GM18508 (cell line): ENCODE measurements at regions not wholly inside any gene's neighbourhood (a gene's known extent, or its start where the extent isn't known, plus 50 kb on each side); places are given as distances from the start of the nearest gene placed in this dataset.

Source experiments
- ATAC-seq: cut with Tn5 transposase; IDR thresholded peaks from one replicate; pipeline ENCODE4 v1.9.1; 2021; ENCODE audit warnings: moderate number of reproducible peaks; ENCODE audit not compliant: insufficient read depth, unreplicated experiment

DNA sequence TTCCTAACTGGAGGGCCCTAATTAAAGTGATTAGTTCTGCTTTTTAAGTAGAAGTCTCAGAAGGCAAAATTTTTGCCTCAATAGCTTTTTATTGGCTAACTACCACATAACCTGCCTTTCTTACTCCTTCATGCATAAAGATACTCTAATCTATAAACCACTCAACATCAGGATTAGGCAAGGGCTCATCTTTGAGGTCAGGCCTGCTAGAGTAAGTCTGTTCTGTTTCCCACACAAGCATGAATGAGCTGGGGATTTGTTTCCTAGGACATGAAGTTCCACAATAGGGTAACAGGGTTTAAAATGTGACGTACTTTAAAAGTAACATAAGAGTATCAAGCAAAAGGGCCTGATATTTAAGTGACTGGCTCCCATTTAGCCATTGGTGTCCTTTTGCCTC, 522.7 kb upstream of the TYRP1 start:
- no peak for ATAC-seq

DNA sequence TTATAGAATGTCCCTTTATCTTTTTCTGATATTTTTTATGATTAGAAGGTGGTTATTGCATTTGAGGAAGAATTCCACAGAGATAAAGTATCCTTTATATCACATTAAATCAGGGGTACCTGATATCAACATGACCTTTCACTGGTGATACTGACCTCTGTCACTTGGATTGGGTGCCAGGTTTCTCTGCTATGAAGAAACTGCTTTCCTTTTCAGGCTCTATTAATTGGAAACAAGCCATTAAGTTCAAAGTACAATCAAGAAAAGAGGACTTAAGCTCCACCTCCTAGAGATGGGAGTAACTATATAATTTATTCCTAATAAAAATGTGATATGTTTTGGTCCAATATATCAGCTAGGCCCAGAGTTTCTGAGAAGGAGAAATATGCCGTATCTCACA, 514.6 kb upstream of the TYRP1 start:
- no peak for ATAC-seq

DNA sequence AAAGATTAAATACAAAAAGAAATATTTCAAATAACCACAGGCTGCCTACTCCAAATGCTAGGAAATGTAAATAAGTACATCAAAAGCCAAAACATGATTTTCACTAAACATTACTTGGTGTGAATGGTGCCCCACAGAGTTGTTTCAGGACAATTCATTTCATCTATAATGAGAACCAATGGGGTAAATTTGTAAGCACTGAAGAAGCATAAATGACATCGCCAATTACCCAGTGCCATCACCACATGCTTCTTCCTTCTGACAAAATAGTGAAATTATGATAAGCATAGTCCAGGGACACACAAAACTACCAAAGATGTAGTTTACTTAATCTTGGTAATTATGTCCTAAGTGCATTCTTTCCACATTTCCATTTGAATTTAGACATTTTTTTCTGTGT, 510.4 kb upstream of the TYRP1 start:
- ATAC-seq = no peak

DNA sequence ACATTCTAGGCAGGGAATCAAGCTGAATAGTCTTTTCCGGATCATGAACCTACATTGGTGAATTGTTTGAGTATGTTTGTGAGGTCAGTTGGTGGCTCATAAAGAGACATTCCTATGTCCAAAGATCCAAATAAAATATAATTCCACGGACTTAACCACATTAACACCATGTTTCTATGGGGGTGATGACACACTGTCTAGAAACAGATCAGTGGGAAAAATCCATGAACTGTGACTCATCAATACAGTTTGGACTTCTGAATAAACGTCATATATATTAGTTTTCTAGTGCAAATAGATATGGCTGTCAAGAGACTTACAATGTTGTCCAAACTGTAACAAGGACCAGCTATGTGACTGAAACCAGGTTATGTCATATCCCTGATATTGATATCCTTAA, 509.9 kb upstream of the TYRP1 start:
- ATAC-seq = no peak

DNA sequence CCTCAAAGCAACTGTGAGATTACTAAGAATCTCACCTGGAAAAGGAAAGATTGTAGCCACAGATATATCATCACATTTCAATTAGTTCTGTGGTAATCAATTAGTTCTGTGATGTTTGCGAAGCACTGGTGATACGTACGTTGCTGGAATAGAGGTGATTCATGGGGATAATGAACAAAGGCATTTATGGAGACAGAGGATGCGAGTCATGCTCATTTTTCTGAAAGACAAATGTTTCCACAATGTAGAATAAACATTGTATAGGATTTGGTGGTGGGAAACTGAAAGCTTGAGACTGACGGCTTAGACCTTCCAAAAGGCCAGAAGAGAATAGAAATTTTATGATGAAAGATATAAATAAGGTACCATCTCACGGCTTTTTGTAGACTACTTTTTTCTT, 507.3 kb upstream of the TYRP1 start:
- ATAC-seq = no peak

DNA sequence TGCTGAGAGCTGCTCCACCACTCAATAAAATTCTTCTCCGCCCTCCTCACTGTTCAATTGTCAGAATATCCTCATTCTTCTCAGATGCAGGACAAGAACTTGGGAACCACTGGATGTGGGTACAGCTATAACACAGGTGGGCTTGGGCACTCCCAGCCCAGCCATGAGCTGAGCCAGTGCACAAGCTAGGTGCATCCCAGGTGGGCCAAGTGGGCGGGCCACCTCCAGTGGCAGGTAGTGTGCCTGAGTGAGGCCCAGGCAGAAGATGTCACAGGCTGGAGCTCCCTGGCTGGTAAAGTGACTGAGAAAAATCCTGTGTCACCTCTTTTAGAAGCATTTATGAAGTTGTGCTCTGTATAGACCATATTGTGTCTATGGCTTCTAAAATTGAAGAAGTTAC, 501.6 kb upstream of the TYRP1 start:
- ATAC-seq = no peak

DNA sequence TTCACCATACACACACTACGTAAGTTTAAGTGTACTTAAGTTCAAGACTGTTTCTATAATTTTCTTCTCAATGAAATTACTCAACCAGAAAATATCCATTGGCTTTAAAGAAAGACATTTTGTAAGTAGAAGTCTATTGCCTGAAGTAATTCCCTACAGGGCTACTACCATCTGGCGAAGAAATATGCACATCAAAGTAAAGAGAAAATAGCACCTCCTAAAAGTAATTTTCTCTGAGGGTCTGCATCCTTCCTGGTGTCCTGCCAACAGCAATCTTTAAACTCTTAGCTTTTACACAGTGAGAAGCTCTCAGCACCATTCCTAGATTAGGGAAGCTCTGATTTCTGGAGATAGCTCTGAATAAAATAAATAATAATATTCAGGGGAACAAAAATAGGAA, 498.5 kb upstream of the TYRP1 start:
- ATAC-seq = no peak

DNA sequence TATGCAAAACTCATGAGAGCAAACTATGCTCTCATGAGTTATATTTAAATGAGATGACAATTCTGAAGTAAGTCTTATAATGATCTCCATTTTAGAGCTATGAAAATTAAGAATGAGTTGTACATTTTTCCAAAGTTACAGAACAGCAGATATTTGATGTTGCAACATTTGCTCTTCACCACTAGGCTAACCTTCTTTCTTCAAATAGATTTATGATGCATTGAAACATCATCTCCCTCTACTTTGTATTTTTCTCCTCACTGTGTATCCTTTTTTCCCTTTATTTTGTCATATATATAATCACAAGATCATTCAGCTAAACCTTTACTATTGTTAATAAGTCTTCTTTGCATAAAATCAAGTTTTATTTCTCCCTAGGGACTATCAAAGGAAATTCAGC, 497.7 kb upstream of the TYRP1 start:
- ATAC-seq = no peak

DNA sequence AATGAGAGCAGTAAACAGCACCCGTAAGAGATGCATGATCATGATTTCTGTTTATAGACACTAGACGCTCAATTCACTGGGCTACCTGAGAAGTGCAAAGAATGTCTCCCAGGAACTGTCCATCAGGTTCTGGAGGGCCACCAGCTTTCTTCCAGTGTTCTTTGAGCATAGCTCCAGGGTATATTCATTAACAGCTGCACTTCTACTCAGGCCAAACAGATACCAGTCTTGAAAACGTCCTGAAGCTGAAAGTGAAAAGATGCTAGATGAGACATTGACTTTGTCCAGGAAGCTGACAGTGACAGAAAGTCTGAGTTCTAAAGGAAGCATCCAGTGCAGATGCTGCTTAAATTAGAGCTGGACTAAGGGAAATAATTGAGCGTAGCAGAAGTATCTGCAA, 488.7 kb upstream of the TYRP1 start:
- no peak for ATAC-seq

DNA sequence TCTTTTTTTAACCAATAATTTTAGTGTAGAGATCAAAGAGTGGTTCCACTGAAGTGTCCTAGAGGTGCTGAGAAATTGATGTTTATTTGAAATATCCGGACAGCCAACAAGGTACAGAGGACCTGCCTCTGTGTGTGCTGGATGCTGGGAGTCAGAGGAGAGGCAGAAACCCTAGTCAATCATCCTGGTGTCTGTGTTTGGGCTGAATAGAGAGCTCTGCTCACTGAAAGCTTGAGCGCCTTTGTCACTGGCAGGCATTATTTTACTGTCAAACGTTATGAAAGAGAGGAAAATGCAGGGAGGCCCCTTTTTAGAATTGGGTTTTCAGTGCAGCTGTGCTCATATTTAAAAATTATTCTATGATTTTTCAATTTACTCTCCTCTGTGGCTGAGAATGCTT, 480.3 kb upstream of the TYRP1 start:
- no peak for ATAC-seq

DNA sequence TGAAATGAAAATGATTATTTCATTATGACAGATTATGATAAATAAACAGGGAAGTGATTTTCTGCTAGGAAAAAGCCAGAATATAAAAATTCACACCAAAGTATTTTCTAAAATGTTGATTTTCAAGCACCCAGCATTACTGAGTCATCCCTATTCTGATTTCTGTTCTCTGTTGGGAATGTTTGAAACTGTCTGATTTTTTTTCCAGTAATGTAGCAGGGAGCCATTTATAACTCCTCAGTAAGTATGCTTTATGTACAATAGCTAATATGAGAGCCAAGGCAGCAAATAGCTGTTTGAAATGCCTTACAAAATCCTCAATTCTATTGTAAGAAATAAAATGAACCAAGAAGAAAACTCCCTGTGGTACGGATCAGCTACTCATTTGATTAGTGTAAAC, 471.7 kb upstream of the TYRP1 start:
- ATAC-seq = no peak

DNA sequence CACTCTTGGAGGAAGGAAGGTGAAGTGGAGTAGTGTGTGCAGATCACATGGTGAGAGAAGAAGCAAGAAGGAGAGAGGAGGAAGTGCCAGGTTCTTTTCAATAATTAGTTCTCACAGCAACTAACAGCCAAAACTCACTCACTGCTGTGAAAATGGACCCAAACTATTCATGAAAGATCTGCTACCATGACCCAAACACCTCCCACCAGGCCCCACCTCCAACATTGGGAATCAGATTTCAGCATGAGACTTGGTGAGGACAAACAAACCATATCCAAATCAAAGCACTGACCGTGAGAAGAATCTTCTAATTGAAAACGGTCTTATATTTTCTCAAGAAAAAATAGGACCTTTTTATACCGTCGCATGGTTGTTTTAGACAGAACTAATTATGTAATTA, 468.7 kb upstream of the TYRP1 start:
- ATAC-seq = no peak

DNA sequence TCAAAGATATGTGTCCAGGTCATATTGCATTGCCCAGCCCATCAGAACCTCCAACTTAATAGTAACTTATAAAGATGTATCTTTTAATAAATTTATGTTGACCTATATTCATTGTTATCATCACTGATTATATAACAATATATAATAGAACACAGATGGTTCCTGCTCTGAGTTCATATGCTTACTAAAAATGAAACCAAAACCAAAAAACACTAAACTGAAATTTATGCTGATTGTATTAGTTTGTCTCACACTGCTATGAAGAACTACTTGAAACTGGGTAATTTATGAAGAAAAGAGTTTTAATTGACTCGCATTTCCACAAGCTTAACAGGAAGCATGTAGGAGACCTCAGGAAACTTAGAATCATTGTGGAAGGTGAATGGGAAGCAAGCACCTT, 462.5 kb upstream of the TYRP1 start:
- ATAC-seq = no peak

DNA sequence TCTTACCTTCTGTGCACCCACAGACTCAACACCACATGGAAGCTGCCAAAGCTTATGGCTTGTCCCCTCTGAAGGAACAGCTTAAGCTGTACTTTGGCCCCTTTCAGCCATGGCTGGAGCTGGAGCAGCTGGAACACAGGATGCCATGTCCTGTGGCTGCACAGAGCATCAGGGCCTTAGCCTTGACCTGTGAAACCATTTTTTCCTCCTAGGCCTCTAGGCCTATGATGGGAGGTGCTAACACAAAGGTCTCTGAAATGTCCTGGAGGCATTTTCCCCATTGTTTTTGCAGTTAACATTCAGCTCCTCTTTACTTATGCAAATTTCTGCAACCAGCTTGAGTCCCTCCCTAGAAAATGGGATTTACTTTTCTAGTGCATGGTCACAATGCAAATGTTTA, 461.4 kb upstream of the TYRP1 start:
- no peak for ATAC-seq

DNA sequence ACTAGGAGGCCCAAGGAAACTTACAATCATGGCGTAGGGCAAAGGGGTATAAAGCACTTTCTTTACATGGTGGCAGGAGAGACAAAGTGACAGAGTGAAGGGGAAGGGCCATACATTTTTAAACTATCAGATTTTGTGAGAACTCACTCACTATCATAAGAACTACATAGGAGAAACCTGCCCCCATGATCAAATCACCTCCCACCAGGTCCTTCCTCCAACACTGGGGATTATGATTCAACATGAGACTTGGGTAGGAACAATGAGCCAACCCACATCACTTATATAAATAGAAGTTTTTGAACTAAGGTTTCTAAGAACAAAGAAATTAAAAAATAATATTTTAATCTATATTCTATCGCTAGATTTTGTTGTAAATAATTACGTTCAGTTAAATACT, 460.3 kb upstream of the TYRP1 start:
- ATAC-seq = no peak

DNA sequence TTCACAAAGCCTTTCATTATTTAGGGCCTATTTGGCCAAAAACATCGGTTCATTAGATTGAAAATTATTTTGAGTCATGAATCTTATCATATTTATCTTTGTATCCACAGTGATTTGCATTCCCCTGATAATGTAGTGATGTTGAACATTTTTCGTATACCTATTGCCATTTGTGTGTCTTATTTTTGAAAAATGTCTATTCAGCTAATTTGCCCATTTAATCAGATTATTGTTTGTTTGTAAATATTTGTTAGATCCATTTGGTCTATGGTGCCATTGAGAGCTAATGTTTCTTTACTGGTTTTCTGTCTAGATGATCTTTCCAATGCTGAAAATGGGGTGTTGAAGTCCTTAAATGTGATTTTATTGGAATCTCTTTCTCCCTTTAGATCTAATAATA, 439.2 kb upstream of the TYRP1 start:
- ATAC-seq = no peak

DNA sequence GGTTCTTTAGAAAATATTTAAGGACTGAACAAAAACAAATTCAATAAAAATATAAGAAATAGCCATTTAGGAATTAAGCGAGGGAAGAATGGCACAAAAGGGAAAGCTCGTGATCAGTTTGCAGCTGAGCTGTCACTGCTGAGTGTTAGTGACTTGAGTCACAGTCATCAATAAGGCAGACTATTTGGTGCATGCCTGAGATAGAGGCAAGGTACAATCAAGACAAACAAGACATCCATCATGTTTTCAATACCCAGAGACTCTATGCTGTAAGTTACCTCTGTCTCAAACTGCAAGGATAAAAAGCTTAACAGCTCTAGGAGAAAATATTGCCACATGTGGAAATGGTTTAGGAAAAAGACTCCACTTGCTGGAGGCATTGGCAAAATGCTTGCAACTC, 426.4 kb upstream of the TYRP1 start:
- no peak for ATAC-seq

DNA sequence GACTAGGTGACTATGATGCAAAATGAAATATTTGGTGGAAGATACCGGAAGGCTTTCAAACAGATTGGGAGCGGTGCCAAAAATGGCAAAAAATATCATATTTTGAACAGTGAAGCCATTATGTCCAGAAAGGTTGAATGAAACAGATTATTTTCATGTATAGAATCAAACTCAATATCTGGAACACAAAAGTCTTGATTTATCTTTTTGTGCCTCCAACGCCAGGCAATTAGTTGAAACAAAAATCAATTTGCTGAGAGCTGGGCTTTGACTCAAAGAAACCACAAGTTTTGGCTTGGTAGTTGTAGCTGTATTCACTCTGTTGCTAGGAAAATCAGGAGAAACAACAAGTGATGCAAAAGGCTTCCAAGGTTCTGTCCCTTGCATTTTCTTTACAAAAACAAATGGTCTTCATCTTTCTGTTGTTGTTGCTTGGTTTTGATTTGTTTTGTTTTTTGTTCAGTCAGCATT, 421.7 kb upstream of the TYRP1 start:
- no peak for ATAC-seq

DNA sequence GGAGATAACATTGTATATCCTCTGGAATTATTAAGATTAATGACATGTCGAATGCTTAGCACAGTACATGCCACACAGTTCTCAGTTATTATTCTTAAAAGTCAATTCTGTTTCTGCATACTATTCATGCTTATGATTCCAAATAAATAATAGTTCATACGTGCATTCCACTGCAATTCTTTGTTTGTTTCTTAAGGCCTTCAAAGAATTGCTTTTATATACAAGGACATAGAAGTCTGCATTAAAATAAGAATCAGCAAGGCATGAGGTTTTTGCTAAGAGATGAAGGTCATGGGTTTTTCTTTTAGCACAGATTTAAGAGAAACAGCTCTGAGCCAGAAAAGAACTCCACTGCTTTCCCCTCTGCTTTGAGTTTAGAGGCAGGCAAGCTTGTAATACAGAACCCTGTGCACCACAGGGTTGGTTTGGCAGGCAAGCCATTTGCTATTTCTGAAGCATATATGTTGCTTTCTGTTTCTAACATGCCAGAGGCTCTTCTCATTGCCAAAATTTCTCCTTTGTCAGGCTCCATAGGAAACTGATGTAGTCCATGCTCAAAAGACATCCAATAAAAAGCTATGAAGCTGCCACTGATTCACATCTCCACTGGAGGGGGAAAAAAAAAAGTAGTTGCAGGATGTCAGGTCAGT, 420.6 kb upstream of the TYRP1 start:
- ATAC-seq = no peak

DNA sequence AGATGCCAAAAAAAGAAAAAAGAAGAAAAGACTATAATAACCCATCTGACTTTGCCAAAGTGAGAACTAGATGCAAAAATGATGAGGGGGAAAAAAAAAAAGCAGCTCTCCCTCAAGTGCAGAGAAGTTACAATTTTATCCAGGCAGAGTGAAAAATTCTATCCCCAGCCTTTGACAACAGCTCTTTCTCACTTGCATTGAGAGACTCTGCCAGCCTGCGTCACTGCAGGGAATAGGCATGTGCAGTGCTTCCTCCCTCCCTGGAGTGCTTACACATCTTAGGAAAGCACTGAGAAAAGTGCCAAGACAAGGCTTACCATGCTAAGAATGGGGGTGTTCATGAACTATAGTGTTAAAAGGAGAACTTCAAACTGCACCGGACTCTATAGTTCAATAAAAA, 418.6 kb upstream of the TYRP1 start:
- ATAC-seq = no peak

DNA sequence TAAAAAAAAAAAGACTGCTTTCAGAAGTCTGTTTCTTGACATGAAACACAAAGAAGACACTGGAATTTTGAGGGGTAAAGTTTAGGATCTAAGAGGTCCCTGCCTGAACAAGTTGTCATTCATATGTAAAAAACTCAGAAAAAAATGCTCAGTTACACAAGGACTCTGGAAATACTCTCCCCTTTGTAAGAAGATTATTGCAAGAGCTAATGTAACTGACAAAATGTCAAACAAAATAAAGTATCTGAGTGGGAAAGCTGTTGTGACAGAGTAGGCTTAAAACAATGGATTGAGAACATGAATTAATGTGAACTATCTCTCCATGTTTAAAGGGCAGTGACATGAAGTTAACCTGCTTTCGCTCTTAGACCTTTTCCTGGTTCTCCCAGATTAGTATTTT, 416.7 kb upstream of the TYRP1 start:
- no peak for ATAC-seq

DNA sequence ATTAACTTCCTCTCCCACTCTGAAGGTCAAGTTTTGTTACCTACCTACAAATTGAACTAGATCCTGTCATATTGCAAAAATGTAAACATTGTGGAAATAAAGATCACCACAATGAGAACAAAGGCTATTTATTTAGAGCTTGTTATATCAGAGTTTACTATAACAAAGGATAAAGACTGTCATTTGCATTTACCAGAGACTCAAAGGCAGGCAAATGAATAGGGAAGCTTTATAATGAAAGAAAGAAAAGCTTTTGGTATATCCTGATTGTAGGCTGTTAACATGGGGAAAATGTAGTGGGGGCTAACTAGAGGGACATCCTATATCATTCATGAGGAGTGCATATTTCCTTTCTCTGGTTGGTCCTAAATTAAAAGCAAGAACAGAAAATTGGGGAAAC, 403.5 kb upstream of the TYRP1 start:
- ATAC-seq = no peak
